GM18907 (cell line): ENCODE measurements at regions not wholly inside any gene's neighbourhood (a gene's known extent, or its start where the extent isn't known, plus 50 kb on each side); places are given as distances from the start of the nearest gene placed in this dataset.

ENCODE experiments used
- ATAC-seq: cut with Tn5 transposase; IDR thresholded peaks from one replicate; pipeline ENCODE4 v1.9.1; 2021; ENCODE audit warnings: mild to moderate bottlenecking, moderate library complexity; ENCODE audit not compliant: unreplicated experiment

GRCh38 chr12:11446372-11446771, 51.0 kb upstream of the PRB2 start:
- ATAC-seq, result no peak

DNA sequence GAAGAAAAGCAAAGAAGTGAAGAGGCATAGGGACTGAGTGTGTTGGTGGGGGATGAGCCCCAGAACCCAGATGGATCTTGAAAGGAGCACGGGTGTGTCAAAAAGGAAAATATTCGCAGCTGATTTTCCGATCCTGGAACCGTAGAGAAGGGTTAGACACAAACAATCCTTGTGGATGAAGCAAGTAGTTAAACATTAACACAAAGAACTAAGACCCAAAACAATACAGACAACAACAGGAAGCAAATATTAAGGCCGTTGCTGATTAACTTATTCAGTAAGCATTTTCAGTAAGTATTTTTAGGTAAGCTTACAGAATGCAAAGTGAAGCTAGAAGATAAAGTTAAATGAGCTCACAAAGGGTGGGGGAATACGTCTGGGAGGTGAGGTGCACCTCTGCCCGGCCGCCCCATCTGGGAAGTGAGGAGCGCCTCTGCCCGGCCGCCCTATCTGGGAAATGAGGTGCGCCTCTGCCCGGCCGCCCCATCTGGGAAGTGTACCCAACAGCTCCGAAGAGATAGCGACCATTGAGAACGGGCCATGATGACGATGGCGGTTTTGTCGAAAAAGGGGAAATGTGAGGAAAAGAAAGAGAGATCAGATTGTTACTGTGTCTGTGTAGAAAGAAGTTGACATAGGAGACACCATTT, 62.8 kb upstream of the PRB2 start:
- no peak for ATAC-seq

- ATAC-seq, result no peak
Observed at GRCh38 chr12:11460343-11461023, 65.1 kb upstream of the PRB2 start.

DNA sequence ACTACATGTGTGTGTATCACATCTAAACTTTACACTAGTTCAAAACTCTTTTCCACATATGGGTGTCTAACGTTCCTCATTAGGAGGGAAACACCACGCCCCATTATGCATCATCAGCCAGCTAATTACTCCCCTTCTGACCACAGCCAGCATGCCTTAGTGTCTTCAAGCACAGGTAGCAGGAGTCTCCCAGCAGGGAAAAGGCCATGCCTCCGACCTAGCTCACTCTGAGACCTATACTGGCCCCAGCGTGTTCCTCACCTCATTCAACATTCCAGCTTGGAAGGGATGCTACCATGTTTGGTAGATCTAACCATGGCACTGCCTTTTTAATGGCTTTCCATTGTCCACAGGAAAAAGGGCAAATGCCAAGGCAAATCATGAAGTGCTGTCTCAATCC, 66.1 kb upstream of the PRB2 start:
- ATAC-seq, result no peak

- no peak for ATAC-seq
Observed at GRCh38 chr12:11477110-11477509, 81.7 kb upstream of the PRB2 start.

- ATAC-seq, result no peak
Observed at GRCh38 chr12:11482955-11483354, 87.6 kb upstream of the PRB2 start.

DNA sequence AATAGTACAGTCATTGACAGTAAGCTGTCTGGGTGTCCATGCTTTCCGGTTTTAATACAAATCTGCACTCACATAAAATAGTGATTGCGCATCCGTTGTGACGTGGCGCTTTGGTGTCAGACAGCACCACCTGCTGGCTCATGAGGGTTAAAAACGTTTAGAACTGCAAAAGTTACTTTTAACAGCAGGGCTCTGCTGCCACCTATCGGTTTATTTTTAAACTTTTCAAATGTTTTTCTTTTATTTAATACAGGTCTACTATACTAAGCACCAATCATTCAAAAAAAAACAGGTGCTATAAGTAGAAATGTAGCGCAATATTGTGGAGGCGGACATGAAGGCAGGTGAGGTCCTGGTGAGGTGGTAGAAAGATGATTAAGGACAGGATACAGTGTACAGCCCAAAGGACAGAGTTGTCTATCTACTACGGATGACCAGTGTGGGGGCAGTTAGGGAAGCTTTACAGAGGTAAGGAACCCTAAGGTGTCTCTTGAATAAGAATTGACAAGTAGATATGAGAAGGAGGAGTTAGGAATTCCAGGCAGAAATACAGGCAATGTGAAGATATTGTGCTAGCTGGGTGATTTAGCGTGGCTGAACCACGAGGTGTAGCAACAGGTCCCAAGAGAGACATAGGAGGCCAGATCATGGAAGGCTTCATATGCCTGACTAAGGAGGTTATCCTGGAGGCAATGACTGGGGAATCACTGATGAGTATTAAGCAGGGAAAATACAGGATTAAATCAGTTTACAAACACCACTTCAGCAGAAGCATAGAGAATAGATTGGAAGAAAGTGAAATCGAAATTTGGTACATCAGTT, 91.5 kb upstream of the PRB2 start:
- no peak for ATAC-seq

- no peak for ATAC-seq
Observed at GRCh38 chr12:11496157-11496851, 100.9 kb upstream of the PRB2 start.

DNA sequence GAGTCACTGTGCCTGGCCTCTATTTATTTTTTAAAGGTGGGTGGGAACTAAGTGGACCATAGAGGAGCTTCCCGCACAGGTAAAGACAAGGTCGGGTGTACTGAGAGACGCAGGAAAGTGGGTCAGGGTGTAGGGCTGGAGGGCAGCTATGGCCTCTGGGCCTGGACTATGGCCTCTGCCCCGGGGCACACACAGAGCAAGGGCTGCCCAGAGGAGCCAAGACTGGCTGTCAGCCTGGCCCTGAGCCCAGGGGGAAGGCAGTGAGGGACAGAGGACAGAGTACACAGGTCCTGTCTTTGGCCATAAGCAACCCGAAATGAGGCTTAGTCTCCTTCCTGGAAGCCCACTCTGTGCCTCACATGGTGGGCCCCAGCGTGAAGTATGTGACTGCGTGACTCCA, 102.1 kb upstream of the PRB2 start:
- no peak for ATAC-seq

DNA sequence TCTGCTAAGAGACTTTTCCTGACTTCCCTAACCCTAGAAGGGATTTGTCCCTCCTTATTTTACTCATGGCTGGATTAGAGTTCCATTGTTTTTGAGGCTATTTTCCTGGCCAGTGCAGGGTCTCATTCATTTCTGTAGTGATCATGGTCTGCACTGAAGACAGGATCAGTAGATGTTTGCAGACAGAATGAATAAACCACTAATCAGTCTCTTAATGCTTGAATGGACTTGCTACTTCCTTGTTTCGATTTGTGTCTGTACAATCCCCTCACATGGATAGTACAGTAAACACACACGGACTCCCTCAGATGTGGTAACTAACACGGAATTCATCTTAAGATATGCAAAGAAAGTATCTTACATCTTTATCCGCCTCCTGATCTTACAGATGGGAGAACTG, 102.6 kb upstream of the PRB2 start:
- peak; percentile 69 for ATAC-seq

DNA sequence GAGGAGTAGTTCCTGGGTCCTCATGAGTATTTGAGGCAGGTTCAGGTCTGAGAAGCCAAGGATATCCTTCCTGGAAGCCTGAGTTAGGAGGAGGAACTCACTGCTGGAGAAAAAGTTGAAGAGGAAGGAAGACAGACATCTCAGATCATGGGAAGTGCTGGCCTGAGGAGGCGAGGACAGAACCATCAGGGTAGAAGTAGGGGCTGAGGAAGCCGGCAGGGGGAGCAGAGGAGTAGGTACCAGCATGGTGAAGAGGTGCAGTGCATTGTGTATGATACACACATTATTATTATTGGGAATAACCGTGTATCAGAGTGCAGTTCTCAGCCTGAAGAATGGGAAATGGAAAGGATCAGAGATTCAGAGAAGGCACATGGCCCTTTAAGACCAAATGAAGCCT, 103.2 kb upstream of the PRB2 start:
- ATAC-seq, result peak; percentile 42

DNA sequence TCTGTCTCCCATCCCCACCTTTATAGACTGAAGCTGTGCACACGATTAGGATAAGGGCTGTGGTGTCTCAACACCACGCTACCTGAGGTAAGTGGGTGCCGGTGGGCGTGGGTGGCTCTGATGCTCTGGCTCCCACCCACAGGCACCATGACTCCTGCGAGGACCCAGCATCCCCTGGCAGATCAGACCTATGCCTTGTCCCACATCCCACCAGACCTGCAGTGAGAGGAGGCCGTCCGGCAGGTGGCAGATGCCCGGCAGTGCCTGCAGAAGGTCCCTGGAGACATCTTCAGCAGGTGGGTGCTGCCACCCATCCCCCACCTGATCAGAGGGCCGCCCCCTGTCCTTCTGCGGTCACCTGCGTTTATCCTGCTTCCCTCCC, 104.4 kb upstream of the PRB2 start:
- no peak for ATAC-seq

- ATAC-seq, result peak; percentile 70
Observed at GRCh38 chr12:11500188-11500860, 105.0 kb upstream of the PRB2 start.

GRCh38 chr12:11500861-11501230, 105.5 kb upstream of the PRB2 start:
- no peak for ATAC-seq

GRCh38 chr12:11508699-11509098, 113.3 kb upstream of the PRB2 start:
- no peak for ATAC-seq

DNA sequence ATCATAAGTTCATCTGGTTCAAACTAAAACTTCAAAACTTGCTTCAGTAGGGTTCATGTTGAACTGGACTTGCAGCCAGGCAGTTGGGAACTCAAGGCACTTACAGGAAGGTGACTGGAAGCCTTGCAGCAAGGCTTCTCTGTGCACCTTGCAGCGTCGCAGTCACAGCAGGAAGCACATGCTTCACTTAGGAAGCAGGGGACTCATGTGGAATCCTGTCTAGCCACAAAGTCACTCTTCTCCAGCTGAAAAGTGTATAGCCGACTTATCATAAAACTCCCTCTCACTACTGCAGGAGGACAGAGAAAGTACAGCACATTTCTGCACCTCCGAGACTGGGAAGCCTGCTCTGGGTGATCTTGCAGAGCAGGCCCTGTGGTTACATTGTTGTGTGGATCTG, 114.0 kb upstream of the PRB2 start:
- ATAC-seq, result no peak

- no peak for ATAC-seq
Observed at GRCh38 chr12:11510671-11511070, 115.3 kb upstream of the PRB2 start.

DNA sequence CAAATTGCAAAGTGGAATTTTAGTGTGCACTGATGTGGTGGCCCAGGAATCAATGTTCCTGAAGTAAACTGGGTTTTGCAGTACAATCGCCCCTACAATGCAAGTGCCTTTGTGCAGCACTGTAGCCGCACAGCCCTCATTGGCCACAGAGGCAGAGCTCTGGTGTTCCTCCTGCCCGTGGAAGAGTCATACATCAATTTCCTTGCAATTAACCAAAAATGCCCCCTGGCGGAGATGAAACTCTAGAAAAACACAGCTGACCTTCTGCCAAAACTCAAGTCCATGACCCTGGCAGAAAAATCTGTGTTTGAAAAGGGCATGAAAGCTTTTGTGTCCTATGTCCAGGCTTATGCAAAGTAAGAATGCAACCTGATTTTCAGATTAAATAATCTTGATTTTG, 117.9 kb upstream of the PRB2 start:
- ATAC-seq, result no peak

DNA sequence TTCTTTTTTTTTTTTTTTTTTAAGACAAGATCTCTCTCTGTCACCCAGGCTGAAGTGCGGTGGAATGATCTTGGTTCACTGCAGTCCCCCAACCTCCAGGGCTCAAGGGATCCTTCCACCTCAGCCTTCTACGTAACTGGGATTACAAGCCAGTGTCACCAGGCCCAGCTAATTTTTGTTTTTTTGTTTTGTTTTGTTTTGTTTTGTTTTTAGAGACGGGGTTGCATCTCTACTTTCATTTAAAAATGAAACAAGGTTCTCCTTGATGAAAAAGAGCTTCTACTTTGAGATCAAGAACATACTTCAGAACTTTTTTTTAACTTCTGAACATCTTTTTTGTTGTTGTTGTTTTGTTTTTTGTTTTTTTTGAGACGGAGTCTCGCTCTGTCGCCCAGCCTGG, 121.7 kb upstream of the PRB2 start:
- ATAC-seq, result no peak

DNA sequence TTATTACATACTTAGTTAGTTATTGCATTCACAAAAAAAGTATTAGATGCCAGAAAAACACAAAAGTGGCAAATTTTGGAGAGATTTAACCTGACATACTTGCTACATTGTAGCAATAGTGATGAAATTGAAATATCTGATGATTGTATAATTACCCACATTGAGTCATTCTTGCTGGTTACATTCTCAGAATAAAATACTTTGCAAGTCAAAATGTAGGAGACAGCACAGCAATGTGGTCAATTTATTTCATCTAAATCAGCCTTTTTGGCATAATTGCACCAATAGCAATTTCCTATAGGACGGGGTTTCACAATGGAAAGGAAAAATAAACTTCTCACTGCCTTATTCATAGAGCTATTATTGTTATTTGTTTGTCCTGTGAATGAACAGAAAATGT, 125.0 kb upstream of the ETV6 start:
- ATAC-seq, result no peak

DNA sequence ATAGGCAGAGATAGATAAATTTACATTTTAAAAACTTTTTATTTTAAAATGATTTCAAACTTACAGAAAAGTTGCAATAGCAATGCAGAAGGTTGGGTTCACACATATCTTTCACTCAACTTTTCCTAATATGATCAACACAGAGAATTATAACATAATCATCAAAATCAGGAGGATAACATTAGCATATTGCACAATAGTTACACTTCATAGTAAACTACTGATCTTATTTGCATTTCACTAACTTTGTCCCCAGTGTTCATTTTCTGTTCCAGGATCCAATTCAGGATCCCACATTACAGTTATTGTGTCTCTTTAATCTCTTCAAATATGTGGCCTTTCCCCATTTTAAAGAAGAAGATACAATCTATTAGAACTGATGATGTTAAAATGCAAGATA, 115.4 kb upstream of the ETV6 start:
- no peak for ATAC-seq
